Common myeloid progenitor, CD34-positive (primary cell): ENCODE measurements at regions not wholly inside any gene's neighbourhood (a gene's known extent, or its start where the extent isn't known, plus 50 kb on each side); places are given as distances from the start of the nearest gene placed in this dataset.

Experiments
- CTCF ChIA-PET: fragments of 350-600 bp; sonication (Branson Sonifier 250); formaldehyde crosslinking; loops from one replicate; lab custom pipeline; 2021; ENCODE audit warnings: antibody characterized with exemption; lab: Charles Lee
- POLR2A ChIA-PET: fragments of 350-600 bp; sonication (Branson Sonifier 250); formaldehyde crosslinking; loops from one replicate; lab custom pipeline; 2021; ENCODE audit warnings: antibody characterized with exemption; lab: Charles Lee
- DNase-seq, 3 donors: peaks; one replicate each; pipeline versions ENCODE4 v3.0.0 to v3.0.0-alpha.2; 2013
- H3K27ac ChIP-seq, 2 experiments: 1 replicate in 1 of 2; 2 replicates in 1 of 2; pipeline ENCODE4 v1.7.0; 2013; ENCODE audit warnings: inconsistent platforms in 2 of 2, low read length in 2 of 2, mild to moderate bottlenecking in 2 of 2, low read depth in 1 of 2, moderate library complexity in 1 of 2; ENCODE audit not compliant: severe bottlenecking in 2 of 2, insufficient read depth in 1 of 2, poor library complexity in 1 of 2
- H3K27me3 ChIP-seq, 5 experiments: replicated peaks in 2 of 5; 1 replicate in 3 of 5; 2 replicates in 2 of 5; pipeline versions ENCODE4 v1.6.1 to v1.7.0; 2013; ENCODE audit warnings: low read length in 4 of 5, mild to moderate bottlenecking in 2 of 5, moderate library complexity in 2 of 5, inconsistent platforms in 1 of 5; ENCODE audit not compliant: insufficient read depth in 5 of 5, control insufficient read depth in 4 of 5
- H3K36me3 ChIP-seq, 4 experiments: 1 replicate in 2 of 4; 2 replicates in 2 of 4; pipeline versions ENCODE4 v1.6.1 to v1.7.0; 2013; ENCODE audit warnings: low read length in 3 of 4, control low read depth in 1 of 4, mild to moderate bottlenecking in 1 of 4; ENCODE audit not compliant: control insufficient read depth in 4 of 4, insufficient read depth in 4 of 4
- H3K4me1 ChIP-seq, 4 experiments: 1 replicate in 3 of 4; 2 replicates in 1 of 4; pipeline versions ENCODE4 v1.6.1 to v1.7.1; 2013; ENCODE audit warnings: low read length in 3 of 4, mild to moderate bottlenecking in 3 of 4, control low read depth in 1 of 4, inconsistent platforms in 1 of 4, moderate library complexity in 1 of 4; ENCODE audit not compliant: control insufficient read depth in 4 of 4, insufficient read depth in 4 of 4; ENCODE audit errors: control extremely low read depth in 1 of 4
- H3K4me3 ChIP-seq, 7 experiments: 1 replicate in 4 of 7; 2 replicates in 3 of 7; pipeline versions ENCODE4 v1.5.1 to v1.7.0; 2013; ENCODE audit warnings: mild to moderate bottlenecking in 7 of 7, low read length in 6 of 7, moderate library complexity in 6 of 7, inconsistent platforms in 2 of 7, low read depth in 2 of 7, control low read depth in 1 of 7; ENCODE audit not compliant: insufficient read depth in 4 of 7, control insufficient read depth in 1 of 7; ENCODE audit errors: extremely low read depth in 1 of 7
- H3K9me3 ChIP-seq, 5 experiments: 1 replicate in 4 of 5; 2 replicates in 1 of 5; pipeline versions ENCODE4 v1.6.1 to v1.7.1; 2013; ENCODE audit warnings: low read length in 4 of 5, mild to moderate bottlenecking in 2 of 5, inconsistent platforms in 1 of 5, low read depth in 1 of 5, moderate library complexity in 1 of 5; ENCODE audit not compliant: control insufficient read depth in 4 of 5, insufficient read depth in 2 of 5; ENCODE audit errors: control extremely low read depth in 1 of 5
- WGBS: methylation state at CpG from one replicate; pipeline ENCODE4 v1.1.5; 2013; ENCODE audit not compliant: insufficient coverage; 5-methylcytosine and 5-hydroxymethylcytosine counted together

DNA sequence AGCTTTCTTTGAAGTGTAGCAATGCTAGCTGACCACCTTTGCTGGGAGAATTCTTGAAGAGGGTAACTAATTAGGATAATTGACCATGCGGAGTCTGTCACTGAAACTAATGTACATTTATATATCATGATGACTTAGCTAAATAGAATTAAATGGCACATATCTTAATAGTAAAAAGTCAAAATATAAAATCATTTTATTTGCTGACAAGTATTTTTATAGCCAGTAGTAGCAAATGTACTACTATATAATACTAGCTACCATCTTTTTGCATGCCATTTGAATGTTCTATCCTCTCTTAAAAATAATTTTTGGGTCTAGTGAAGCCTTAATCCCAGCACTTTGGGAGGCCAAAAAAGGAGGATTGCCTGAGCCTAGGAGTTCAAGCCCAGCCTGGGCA, 605.8 kb upstream of the COX7C start:
- Histone ChIP-seq H3K27ac (no peak overlapping the region), H3K36me3 (no peaks in the 10 kb centered on the region), H3K4me3 (no peak overlapping the region), H3K9me3 (peaks cover 0 to 5% (median 0%) of the 10 kb centered on the region in 5 experiments), H3K4me1 (no peaks in the 10 kb centered on the region), H3K27me3 (no peaks in the 10 kb centered on the region)
- DNase-seq = no peak
- ChIA-PET POLR2A (no interaction called here), CTCF (no interaction called here)
- WGBS = no CpG with 5 or more reads among the region's 1 CpG

DNA sequence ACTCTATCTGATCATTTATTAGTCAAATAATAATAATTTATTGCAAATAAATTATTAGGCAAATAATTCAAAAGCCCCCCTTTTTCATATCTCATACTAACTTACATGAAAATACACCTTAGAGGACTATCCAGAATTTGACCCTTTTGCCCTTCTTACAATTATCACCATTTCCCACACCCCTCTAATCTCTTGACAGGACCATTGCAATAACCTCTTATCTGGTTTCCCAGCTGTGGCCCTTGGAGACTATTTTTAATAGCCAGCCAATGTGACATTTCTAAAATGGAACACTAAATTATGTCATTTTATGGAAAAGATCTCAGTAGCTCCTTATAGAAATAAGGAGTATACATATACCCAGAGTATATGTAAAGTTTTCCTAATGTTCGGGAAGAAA, 588.4 kb upstream of the COX7C start:
- Histone ChIP-seq H3K36me3 (no peaks in the 10 kb centered on the region), H3K27ac (no peak overlapping the region), H3K9me3 (no peaks in the 10 kb centered on the region), H3K4me1 (no peaks in the 10 kb centered on the region), H3K27me3 (no peaks in the 10 kb centered on the region), H3K4me3 (no peak overlapping the region)
- no peak for DNase-seq
- ChIA-PET CTCF (no interaction called here), POLR2A (no interaction called here)
- no CpG with 5 or more reads among the region's 1 CpG for WGBS

- H3K27ac ChIP-seq = no peak overlapping the region
- no peaks in the 10 kb centered on the region for H3K9me3 ChIP-seq
- DNase-seq = no peak
- CTCF ChIA-PET = no interaction called here
- H3K36me3 ChIP-seq = no peaks in the 10 kb centered on the region
- H3K4me3 ChIP-seq = no peak overlapping the region
- POLR2A ChIA-PET = no interaction called here
- no peaks in the 10 kb centered on the region for H3K4me1 ChIP-seq
- no peaks in the 10 kb centered on the region for H3K27me3 ChIP-seq
- WGBS = 96% methylated on average over 3 of the region's 4 CpGs
These were observed 587.0 kb upstream of the COX7C start for GRCh38 chr5:86030753-86031152.

DNA sequence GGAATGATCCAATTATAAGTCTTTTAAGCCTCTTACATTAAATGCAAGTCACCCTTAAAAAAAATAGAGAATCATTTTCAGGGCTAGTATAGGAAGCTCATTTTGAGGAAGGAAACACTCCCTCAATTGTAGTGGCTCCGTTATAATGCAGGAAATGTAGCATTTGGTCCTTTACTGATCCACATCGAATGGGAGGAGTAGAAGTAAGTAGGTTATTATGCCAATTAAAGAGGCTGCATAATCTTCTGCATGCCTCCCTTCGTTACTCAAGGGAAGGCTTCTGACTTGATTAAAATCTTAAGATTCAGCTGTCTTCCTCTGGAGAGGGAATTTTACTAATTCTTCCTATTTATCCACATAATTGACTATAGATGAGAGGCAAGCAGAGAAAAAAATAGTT, 579.2 kb upstream of the COX7C start:
- CTCF ChIA-PET = no interaction called here
- Histone ChIP-seq H3K36me3 (no peaks in the 10 kb centered on the region), H3K4me1 (no peaks in the 10 kb centered on the region), H3K27me3 (no peaks in the 10 kb centered on the region), H3K27ac (no peak overlapping the region), H3K9me3 (no peaks in the 10 kb centered on the region), H3K4me3 (no peak overlapping the region)
- DNase-seq = no peak
- WGBS = no CpG with 5 or more reads among the region's 3 CpGs
- POLR2A ChIA-PET = no interaction called here

DNA sequence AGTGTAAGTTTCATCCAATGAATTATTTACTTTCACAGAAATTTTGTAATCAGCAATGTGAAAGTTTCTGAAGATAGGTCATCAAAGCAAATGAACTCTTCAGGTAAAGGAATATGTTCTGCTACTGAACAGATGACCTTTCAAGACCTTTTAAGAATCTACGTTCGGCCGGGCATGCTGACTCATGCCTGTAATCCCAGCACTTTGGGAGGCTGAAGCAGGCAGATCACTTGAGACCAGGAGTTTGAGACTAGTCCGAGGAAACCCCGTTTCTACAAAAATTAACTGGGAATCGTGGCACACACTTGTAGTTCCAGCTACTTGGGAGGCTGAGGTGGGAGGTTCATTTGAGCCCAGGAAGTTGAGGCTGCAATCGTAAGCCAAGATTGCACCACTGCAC, 578.4 kb upstream of the COX7C start:
- Histone ChIP-seq H3K4me3 (no peak overlapping the region), H3K9me3 (no peaks in the 10 kb centered on the region), H3K4me1 (no peaks in the 10 kb centered on the region), H3K27ac (no peak overlapping the region), H3K36me3 (no peaks in the 10 kb centered on the region), H3K27me3 (no peaks in the 10 kb centered on the region)
- 100% methylated on average over 6 of the region's 7 CpGs for WGBS
- CTCF ChIA-PET = no interaction called here
- POLR2A ChIA-PET = no interaction called here
- no peak for DNase-seq

DNA sequence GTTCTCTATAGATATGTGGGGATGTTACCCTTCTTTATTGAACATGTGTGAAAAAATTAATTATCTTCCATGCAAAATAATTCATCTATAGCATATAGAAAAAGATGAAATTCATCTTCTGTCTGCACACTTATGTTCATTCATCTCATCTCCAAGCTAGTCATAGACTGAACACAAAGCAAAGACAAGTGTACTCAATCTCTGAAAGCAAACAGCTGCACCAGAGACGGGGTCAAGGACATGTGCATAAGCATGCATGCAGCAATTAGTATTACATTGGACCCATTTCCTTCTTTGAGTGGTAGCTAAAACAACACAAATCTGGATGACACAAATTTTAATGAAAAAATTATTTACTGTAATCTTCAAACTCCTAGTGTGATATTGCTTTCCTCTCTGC, 547.0 kb upstream of the COX7C start:
- POLR2A ChIA-PET = no interaction called here
- CTCF ChIA-PET = no interaction called here
- WGBS = no CpG with 5 or more reads among the region's 1 CpG

DNA sequence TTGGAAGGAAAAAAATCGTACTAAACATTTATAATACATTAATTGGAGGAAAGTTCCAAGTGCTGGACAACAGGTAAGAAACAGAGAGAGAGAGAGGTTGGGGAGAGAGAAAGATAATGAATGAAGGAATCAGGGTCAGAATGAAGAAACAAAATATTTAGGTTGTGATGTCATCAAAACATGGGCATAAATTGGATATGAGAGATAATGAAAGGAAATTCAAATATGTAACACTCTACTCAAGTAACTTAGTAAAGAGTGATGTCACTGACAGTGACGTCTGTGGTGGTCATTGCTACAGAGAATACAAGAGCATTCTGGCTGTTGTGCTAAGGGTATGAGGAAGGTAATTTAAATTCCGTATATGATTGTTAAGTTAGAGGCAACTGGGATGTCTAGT, 543.4 kb upstream of the COX7C start:
- POLR2A ChIA-PET = no interaction called here

More for the DNA sequence above, 547.0 kb upstream of the COX7C start:
- Histone ChIP-seq H3K36me3 (no peaks in the 10 kb centered on the region), H3K27ac (no peak overlapping the region), H3K9me3 (no peaks in the 10 kb centered on the region), H3K4me3 (no peak overlapping the region), H3K27me3 (no peaks in the 10 kb centered on the region), H3K4me1 (no peaks in the 10 kb centered on the region)
- DNase-seq = no peak

More for the DNA sequence above, 543.4 kb upstream of the COX7C start:
- Histone ChIP-seq H3K9me3 (no peaks in the 10 kb centered on the region), H3K36me3 (no peaks in the 10 kb centered on the region), H3K4me3 (no peak overlapping the region), H3K27me3 (no peaks in the 10 kb centered on the region), H3K4me1 (no peaks in the 10 kb centered on the region), H3K27ac (no peak overlapping the region)
- CTCF ChIA-PET = no interaction called here
- WGBS = 100% methylated on average over 1 of the region's 3 CpGs
- DNase-seq = no peak
